Hepatocyte (in vitro differentiated cells): ENCODE measurements at regions not wholly inside any gene's neighbourhood (a gene's known extent, or its start where the extent isn't known, plus 50 kb on each side); places are given as distances from the start of the nearest gene placed in this dataset.

ENCODE experiments used
- CTCF ChIP-seq: fragments of 200-600 bp; sonication (generic); IDR thresholded peaks from 2 replicates; pipeline ENCODE4 v1.5.1; 2016; ENCODE audit warnings: antibody characterized with exemption, mild to moderate bottlenecking; ENCODE audit not compliant: poor library complexity
- EZH2phosphoT487 ChIP-seq: fragments of 200-600 bp; sonication (generic); IDR thresholded peaks from one replicate; pipeline ENCODE4 v1.6.1; 2018; ENCODE audit warnings: antibody characterized with exemption, mild to moderate bottlenecking, low read depth, moderate library complexity; ENCODE audit not compliant: unreplicated experiment, severe bottlenecking

- TF ChIP-seq CTCF (no peak), EZH2phosphoT487 (no peak)
These were observed 238.8 kb downstream of the OR13H1 start for GRCh38 chrX:131782646-131783045.
